CD8-positive, alpha-beta memory T cell (primary cell): ENCODE measurements at regions not wholly inside any gene's neighbourhood (a gene's known extent, or its start where the extent isn't known, plus 50 kb on each side); places are given as distances from the start of the nearest gene placed in this dataset.
"Not testable (repeated sequence)": the region's sequence is repeated elsewhere in the genome, so short reads cannot be mapped to it uniquely, and the experiment has no call there.

Experiments used
- CTCF ChIA-PET: fragments of 350-600 bp; sonication (Branson Sonifier 250); formaldehyde crosslinking; loops from one replicate; lab custom pipeline; 2021; ENCODE audit warnings: antibody characterized with exemption; lab: Charles Lee
- POLR2A ChIA-PET: fragments of 350-600 bp; sonication (Branson Sonifier 250); formaldehyde crosslinking; loops from one replicate; lab custom pipeline; 2021; ENCODE audit warnings: antibody characterized with exemption; lab: Charles Lee
- DNase-seq, 5 donors: peaks; one replicate each; pipeline versions ENCODE4 v3.0.0 to v3.0.0-alpha.2; 2020 to 2022; ENCODE audit warnings: mixed read lengths in 1 of 5
- H3K27ac ChIP-seq: one replicate; pipeline ENCODE4 v1.7.0; 2013; ENCODE audit warnings: low read depth, mild to moderate bottlenecking, low read length, moderate library complexity
- H3K27me3 ChIP-seq: 2 replicates; pipeline ENCODE4 v1.7.0; 2013; ENCODE audit warnings: low read length, mild to moderate bottlenecking; ENCODE audit not compliant: insufficient read depth, poor library complexity, severe bottlenecking
- H3K36me3 ChIP-seq: 2 replicates; pipeline ENCODE4 v1.7.0; 2013; ENCODE audit warnings: mild to moderate bottlenecking, low read length, moderate library complexity; ENCODE audit not compliant: insufficient read depth
- H3K4me1 ChIP-seq: 2 replicates; pipeline ENCODE4 v1.7.0; 2013; ENCODE audit warnings: mild to moderate bottlenecking, low read length, moderate library complexity; ENCODE audit not compliant: insufficient read depth
- H3K4me3 ChIP-seq: 2 replicates; pipeline ENCODE4 v1.7.0; 2013; ENCODE audit warnings: mild to moderate bottlenecking, low read length
- H3K9me3 ChIP-seq: 2 replicates; pipeline ENCODE4 v1.7.0; 2013; ENCODE audit warnings: mild to moderate bottlenecking, low read length
- H3K27ac Mint-ChIP-seq, 8 donors: one replicate each; pipeline ENCODE4 v1.8.0; 2020 to 2021; ENCODE audit warnings: mixed read lengths in 8 of 8, mild to moderate bottlenecking in 6 of 8, inconsistent platforms in 3 of 8, moderate library complexity in 3 of 8
- H3K27me3 Mint-ChIP-seq, 2 donors: one replicate each; pipeline ENCODE4 v1.8.0; 2020 to 2021; ENCODE audit warnings: mixed read lengths in 2 of 2, mild to moderate bottlenecking in 1 of 2, moderate library complexity in 1 of 2
- H3K36me3 Mint-ChIP-seq, 3 donors: one replicate each; pipeline ENCODE4 v1.8.0; 2020 to 2021; ENCODE audit warnings: mixed read lengths in 3 of 3, inconsistent platforms in 1 of 3, mild to moderate bottlenecking in 1 of 3
- H3K4me1 Mint-ChIP-seq, 3 donors: one replicate each; pipeline ENCODE4 v1.8.0; 2020 to 2021; ENCODE audit warnings: mixed read lengths in 3 of 3, inconsistent platforms in 1 of 3, mild to moderate bottlenecking in 1 of 3
- H3K4me3 Mint-ChIP-seq, 7 donors: one replicate each; pipeline ENCODE4 v1.8.0; 2020 to 2021; ENCODE audit warnings: mixed read lengths in 7 of 7, mild to moderate bottlenecking in 6 of 7, moderate library complexity in 4 of 7, inconsistent platforms in 2 of 7
- H3K9me3 Mint-ChIP-seq, 5 donors: one replicate each; pipeline ENCODE4 v1.8.0; 2020 to 2022; ENCODE audit warnings: mixed read lengths in 5 of 5, mild to moderate bottlenecking in 3 of 5, moderate library complexity in 2 of 5, inconsistent platforms in 1 of 5

GRCh38 chr1:41980827-41981653 lies 62.3 kb upstream of the HIVEP3 start:
- peak overlapping the region in 6 of 7 donors; percentile 26 to 86 (median 55) for H3K4me3 Mint-ChIP-seq
- no peak overlapping the region for H3K27ac ChIP-seq
- no peaks in the 10 kb centered on the region for H3K36me3 ChIP-seq
- H3K27me3 Mint-ChIP-seq, result no peaks in the 10 kb centered on the region
- peaks cover 0 to 11% (median 3%) of the 10 kb centered on the region in 3 donors for H3K36me3 Mint-ChIP-seq
- H3K27me3 ChIP-seq, result no peaks in the 10 kb centered on the region
- CTCF ChIA-PET, result no interaction called here
- no peak for DNase-seq
- H3K4me1 Mint-ChIP-seq, result peaks cover 20 to 42% (median 28%) of the 10 kb centered on the region in 3 donors
- H3K9me3 ChIP-seq, result no peaks in the 10 kb centered on the region
- no peak overlapping the region for H3K4me3 ChIP-seq
- H3K9me3 Mint-ChIP-seq, result no peaks in the 10 kb centered on the region
- POLR2A ChIA-PET, result no interaction called here
- H3K4me1 ChIP-seq, result peaks cover 13% of the 10 kb centered on the region
- H3K27ac Mint-ChIP-seq, result peak overlapping the region in 7 of 8 donors; percentile 58 to 94 (median 63)

GRCh38 chr1:41978986-41979385 lies 60.3 kb upstream of the HIVEP3 start:
- CTCF ChIA-PET, result no interaction called here
- H3K4me1 Mint-ChIP-seq, result peaks cover 19 to 44% (median 28%) of the 10 kb centered on the region in 3 donors
- H3K27ac Mint-ChIP-seq, result no peak overlapping the region
- no peak for DNase-seq
- H3K27me3 Mint-ChIP-seq, result no peaks in the 10 kb centered on the region
- Histone ChIP-seq H3K27me3 (no peaks in the 10 kb centered on the region), H3K36me3 (no peaks in the 10 kb centered on the region), H3K4me1 (peaks cover 13% of the 10 kb centered on the region), H3K9me3 (no peaks in the 10 kb centered on the region), H3K4me3 (no peak overlapping the region), H3K27ac (no peak overlapping the region)
- H3K4me3 Mint-ChIP-seq, result no peak overlapping the region
- POLR2A ChIA-PET, result no interaction called here
- peaks cover 0 to 9% (median 0%) of the 10 kb centered on the region in 3 donors for H3K36me3 Mint-ChIP-seq
- H3K9me3 Mint-ChIP-seq, result no peaks in the 10 kb centered on the region

DNA sequence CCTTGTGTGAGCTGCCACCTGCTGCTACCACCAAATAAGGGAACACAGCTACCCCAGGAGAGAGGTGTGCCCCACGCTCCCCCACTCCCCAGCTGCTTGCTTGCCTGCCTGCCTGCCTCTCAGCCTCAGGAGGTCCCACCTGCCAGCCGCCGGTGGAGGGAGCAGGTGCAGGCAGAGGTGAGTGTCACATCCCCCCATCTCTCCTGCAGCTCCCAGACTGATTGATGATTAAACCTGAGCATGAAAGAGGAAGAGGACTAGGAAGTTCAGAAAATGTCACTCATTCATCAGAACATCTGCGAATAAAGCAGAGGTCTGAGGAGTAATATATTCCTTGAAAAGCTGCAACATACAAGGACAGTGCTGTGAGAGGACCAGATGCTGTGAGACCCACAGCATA lies 58.6 kb upstream of the HIVEP3 start:
- no peak overlapping the region for H3K4me3 Mint-ChIP-seq
- H3K4me1 Mint-ChIP-seq, result peaks cover 16 to 41% (median 28%) of the 10 kb centered on the region in 3 donors
- H3K36me3 Mint-ChIP-seq, result peaks cover 1 to 13% (median 2%) of the 10 kb centered on the region in 3 donors
- CTCF ChIA-PET, result no interaction called here
- H3K27ac Mint-ChIP-seq, result no peak overlapping the region
- Histone ChIP-seq H3K36me3 (no peaks in the 10 kb centered on the region), H3K4me1 (peaks cover 13% of the 10 kb centered on the region), H3K9me3 (no peaks in the 10 kb centered on the region), H3K27ac (no peak overlapping the region), H3K4me3 (no peak overlapping the region), H3K27me3 (no peaks in the 10 kb centered on the region)
- no peaks in the 10 kb centered on the region for H3K9me3 Mint-ChIP-seq
- no peak for DNase-seq
- H3K27me3 Mint-ChIP-seq, result no peaks in the 10 kb centered on the region
- POLR2A ChIA-PET, result no interaction called here

DNA sequence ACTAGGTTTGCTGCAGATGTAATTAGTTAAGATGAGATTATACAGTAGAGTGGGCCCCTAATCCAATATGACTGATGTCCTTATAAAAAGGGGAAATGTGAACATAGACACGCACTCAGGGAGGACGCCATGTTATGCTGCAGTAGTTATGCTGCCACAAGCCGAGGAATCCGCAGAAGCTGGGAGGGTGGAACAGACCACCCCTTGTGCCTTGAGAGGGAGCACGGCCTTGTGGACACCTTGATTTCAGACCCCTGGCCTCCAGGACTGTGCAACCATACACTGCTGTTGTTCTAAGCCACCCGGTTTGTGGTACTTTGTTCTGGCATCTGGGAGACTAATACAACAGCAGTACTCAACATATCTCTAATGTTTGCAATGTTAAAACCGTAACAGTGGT lies 57.9 kb upstream of the HIVEP3 start:
- ChIA-PET CTCF (no interaction called here), POLR2A (no interaction called here)
- Histone ChIP-seq H3K27me3 (no peaks in the 10 kb centered on the region), H3K9me3 (no peaks in the 10 kb centered on the region), H3K36me3 (no peaks in the 10 kb centered on the region), H3K27ac (no peak overlapping the region), H3K4me1 (peaks cover 11% of the 10 kb centered on the region), H3K4me3 (no peak overlapping the region)
- H3K9me3 Mint-ChIP-seq, result no peaks in the 10 kb centered on the region
- peaks cover 2 to 13% (median 6%) of the 10 kb centered on the region in 3 donors for H3K36me3 Mint-ChIP-seq
- no peaks in the 10 kb centered on the region for H3K27me3 Mint-ChIP-seq
- H3K4me1 Mint-ChIP-seq, result peaks cover 10 to 38% (median 21%) of the 10 kb centered on the region in 3 donors
- peak overlapping the region in 1 of 8 donors; percentile 4 for H3K27ac Mint-ChIP-seq
- DNase-seq, result no peak
- H3K4me3 Mint-ChIP-seq, result no peak overlapping the region

- Histone ChIP-seq H3K27me3 (no peaks in the 10 kb centered on the region), H3K4me1 (peaks cover 4% of the 10 kb centered on the region), H3K9me3 (no peaks in the 10 kb centered on the region), H3K27ac (no peak overlapping the region), H3K36me3 (no peaks in the 10 kb centered on the region), H3K4me3 (no peak overlapping the region)
- Mint-ChIP-seq H3K9me3 (no peaks in the 10 kb centered on the region), H3K4me1 (peaks cover 4 to 31% (median 14%) of the 10 kb centered on the region in 3 donors), H3K4me3 (no peak overlapping the region), H3K27ac (no peak overlapping the region), H3K36me3 (peaks cover 2 to 13% (median 6%) of the 10 kb centered on the region in 3 donors), H3K27me3 (no peaks in the 10 kb centered on the region)
- ChIA-PET CTCF (no interaction called here), POLR2A (no interaction called here)
- no peak for DNase-seq
Observed at GRCh38 chr1:41975850-41976569, 57.3 kb upstream of the HIVEP3 start.

DNA sequence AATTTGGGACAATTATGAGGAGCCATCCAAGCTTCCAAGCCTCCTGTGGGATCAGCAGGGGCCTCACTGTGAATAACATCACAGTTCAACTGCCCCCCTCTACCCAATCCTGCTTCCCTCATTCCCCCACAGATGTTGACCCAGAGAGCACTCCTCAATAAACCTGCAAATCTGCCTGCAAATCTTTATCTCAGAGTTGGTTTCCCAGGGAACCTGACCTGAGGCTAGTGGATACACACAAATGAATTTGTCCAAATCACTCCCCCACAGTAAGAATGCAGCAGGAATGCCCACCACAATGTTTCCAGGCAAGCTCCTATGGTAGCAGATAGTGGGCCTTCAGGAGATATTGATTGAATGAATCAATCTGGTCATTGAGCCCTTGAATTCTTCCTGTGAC lies 56.4 kb upstream of the HIVEP3 start:
- Histone ChIP-seq H3K9me3 (no peaks in the 10 kb centered on the region), H3K27me3 (no peaks in the 10 kb centered on the region), H3K27ac (no peak overlapping the region), H3K4me3 (no peak overlapping the region), H3K36me3 (no peaks in the 10 kb centered on the region), H3K4me1 (no peaks in the 10 kb centered on the region)
- DNase-seq, result no peak
- no peaks in the 10 kb centered on the region for H3K9me3 Mint-ChIP-seq
- ChIA-PET CTCF (no interaction called here), POLR2A (no interaction called here)
- H3K4me3 Mint-ChIP-seq, result no peak overlapping the region
- H3K27ac Mint-ChIP-seq, result no peak overlapping the region
- H3K36me3 Mint-ChIP-seq, result peaks cover 3 to 15% (median 6%) of the 10 kb centered on the region in 3 donors
- peaks cover 2 to 22% (median 6%) of the 10 kb centered on the region in 3 donors for H3K4me1 Mint-ChIP-seq
- H3K27me3 Mint-ChIP-seq, result no peaks in the 10 kb centered on the region

DNA sequence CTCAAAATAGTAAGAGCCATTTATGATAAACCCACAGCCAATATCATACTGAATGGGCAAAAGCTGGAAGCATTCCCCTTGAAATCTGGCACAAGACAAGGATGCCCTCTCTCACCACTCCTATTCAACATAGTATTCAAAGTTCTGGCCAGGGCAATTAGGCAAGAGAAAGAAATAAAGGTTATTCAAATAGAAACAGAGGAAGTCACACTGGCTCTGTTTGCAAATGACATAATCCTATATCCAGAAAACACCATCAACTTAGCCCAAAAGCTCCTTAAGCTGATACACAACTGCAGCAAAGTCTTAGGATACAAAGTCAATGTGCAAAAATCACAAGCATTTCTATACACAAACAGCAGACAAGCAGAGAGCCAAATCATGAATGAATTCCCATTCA lies 49.8 kb upstream of the HIVEP3 start:
- DNase-seq, CTCF ChIA-PET, H3K27ac Mint-ChIP-seq, H3K4me1 ChIP-seq, H3K4me3 ChIP-seq, H3K4me3 Mint-ChIP-seq, H3K27me3 Mint-ChIP-seq, H3K27ac ChIP-seq, POLR2A ChIA-PET, H3K9me3 ChIP-seq, H3K27me3 ChIP-seq, H3K36me3 ChIP-seq: not testable (repeated sequence)
- Mint-ChIP-seq H3K9me3 (peaks cover 0 to 13% (median 6%) of the 10 kb centered on the region in 5 donors), H3K36me3 (peaks cover 5 to 38% (median 6%) of the 10 kb centered on the region in 3 donors), H3K4me1 (peaks cover 0 to 18% (median 4%) of the 10 kb centered on the region in 3 donors)
